ENCODE measurements at regions not wholly inside any gene's neighbourhood (a gene's known extent, or its start where the extent isn't known, plus 50 kb on each side); places are given as distances from the start of the nearest gene placed in this dataset.

- no peak overlapping the region for H3K4me3 ChIP-seq (ENCODE audit: low read depth, low read length)
- no peaks in the 10 kb centered on the region for H3K4me1 ChIP-seq (ENCODE audit: control insufficient read depth, insufficient read depth, low read length)
- ChIA-PET POLR2A (no interaction called here), CTCF (no interaction called here)
- H3K27ac ChIP-seq (ENCODE audit: extremely low read depth, low read depth, low read length): no peak overlapping the region
- no peaks in the 10 kb centered on the region for H3K36me3 ChIP-seq (ENCODE audit: control insufficient read depth in 2 of 2, insufficient read depth in 1 of 2, low read length in 2 of 2)
- H3K9me3 ChIP-seq (ENCODE audit: control insufficient read depth, insufficient read depth, low read depth, low read length): no peaks in the 10 kb centered on the region
- TF ChIP-seq SP2 (tag by site-specific recombination; IDR thresholded peaks at IDR 0.05) (no peak), FEZF1 (tag by site-specific recombination; IDR thresholded peaks at IDR 0.05) (no peak), ZNF354C (tag by site-specific recombination; IDR thresholded peaks at IDR 0.05; ENCODE audit: borderline replicate concordance, low read depth) (no peak), INSM2 (tag by site-specific recombination; IDR thresholded peaks at IDR 0.05) (no peak), ZNF560 (tag by site-specific recombination; IDR thresholded peaks at IDR 0.05; ENCODE audit: borderline replicate concordance) (no peak), ZIC2 (tag by site-specific recombination; IDR thresholded peaks at IDR 0.05) (no peak), ZNF658 (tag by site-specific recombination; IDR thresholded peaks at IDR 0.05) (no peak), BCL11B (tag by site-specific recombination; IDR thresholded peaks at IDR 0.05; ENCODE audit: low read depth) (no peak)
- TF ChIP-seq, protein P1, sequence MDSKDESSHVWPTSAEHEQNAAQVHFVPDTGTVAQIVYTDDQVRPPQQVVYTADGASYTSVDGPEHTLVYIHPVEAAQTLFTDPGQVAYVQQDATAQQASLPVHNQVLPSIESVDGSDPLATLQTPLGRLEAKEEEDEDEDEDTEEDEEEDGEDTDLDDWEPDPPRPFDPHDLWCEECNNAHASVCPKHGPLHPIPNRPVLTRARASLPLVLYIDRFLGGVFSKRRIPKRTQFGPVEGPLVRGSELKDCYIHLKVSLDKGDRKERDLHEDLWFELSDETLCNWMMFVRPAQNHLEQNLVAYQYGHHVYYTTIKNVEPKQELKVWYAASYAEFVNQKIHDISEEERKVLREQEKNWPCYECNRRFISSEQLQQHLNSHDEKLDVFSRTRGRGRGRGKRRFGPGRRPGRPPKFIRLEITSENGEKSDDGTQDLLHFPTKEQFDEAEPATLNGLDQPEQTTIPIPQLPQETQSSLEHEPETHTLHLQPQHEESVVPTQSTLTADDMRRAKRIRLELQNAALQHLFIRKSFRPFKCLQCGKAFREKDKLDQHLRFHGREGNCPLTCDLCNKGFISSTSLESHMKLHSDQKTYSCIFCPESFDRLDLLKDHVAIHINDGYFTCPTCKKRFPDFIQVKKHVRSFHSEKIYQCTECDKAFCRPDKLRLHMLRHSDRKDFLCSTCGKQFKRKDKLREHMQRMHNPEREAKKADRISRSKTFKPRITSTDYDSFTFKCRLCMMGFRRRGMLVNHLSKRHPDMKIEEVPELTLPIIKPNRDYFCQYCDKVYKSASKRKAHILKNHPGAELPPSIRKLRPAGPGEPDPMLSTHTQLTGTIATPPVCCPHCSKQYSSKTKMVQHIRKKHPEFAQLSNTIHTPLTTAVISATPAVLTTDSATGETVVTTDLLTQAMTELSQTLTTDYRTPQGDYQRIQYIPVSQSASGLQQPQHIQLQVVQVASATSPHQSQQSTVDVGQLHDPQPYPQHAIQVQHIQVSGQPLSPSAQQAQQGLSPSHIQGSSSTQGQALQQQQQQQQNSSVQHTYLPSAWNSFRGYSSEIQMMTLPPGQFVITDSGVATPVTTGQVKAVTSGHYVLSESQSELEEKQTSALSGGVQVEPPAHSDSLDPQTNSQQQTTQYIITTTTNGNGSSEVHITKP (tag by site-specific recombination; IDR thresholded peaks at IDR 0.05): no peak
Observed at GRCh38 chr4:13711233-13711785, 83.8 kb upstream of the BOD1L1 start.

GRCh38 chr4:13721894-13722293, 94.4 kb upstream of the BOD1L1 start:
- POLR2A ChIA-PET: no interaction called here
- no peaks in the 10 kb centered on the region for H3K36me3 ChIP-seq (ENCODE audit: control insufficient read depth in 2 of 2, insufficient read depth in 1 of 2, low read length in 2 of 2)
- no peaks in the 10 kb centered on the region for H3K9me3 ChIP-seq (ENCODE audit: control insufficient read depth, insufficient read depth, low read depth, low read length)
- TF ChIP-seq ZNF133 (tag by site-specific recombination; IDR thresholded peaks at IDR 0.05) (no peak), ZNF544 (tag by site-specific recombination; IDR thresholded peaks at IDR 0.05) (no peak), ZNF560 (tag by site-specific recombination; IDR thresholded peaks at IDR 0.05; ENCODE audit: borderline replicate concordance) (no peak), ZNF37A (tag by site-specific recombination; IDR thresholded peaks at IDR 0.05) (no peak), ZNF48 (tag by site-specific recombination; IDR thresholded peaks at IDR 0.05) (no peak), ZNF510 (tag by site-specific recombination; IDR thresholded peaks at IDR 0.05; ENCODE audit: insufficient replicate concordance) (no peak)
- TF ChIP-seq, protein P2, sequence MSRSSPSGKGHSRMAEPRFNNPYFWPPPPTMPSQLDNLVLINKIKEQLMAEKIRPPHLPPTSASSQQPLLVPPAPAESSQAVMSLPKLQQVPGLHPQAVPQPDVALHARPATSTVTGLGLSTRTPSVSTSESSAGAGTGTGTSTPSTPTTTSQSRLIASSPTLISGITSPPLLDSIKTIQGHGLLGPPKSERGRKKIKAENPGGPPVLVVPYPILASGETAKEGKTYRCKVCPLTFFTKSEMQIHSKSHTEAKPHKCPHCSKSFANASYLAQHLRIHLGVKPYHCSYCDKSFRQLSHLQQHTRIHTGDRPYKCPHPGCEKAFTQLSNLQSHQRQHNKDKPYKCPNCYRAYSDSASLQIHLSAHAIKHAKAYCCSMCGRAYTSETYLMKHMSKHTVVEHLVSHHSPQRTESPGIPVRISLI (tag by site-specific recombination; IDR thresholded peaks at IDR 0.05): no peak
- TF ChIP-seq, protein P3, sequence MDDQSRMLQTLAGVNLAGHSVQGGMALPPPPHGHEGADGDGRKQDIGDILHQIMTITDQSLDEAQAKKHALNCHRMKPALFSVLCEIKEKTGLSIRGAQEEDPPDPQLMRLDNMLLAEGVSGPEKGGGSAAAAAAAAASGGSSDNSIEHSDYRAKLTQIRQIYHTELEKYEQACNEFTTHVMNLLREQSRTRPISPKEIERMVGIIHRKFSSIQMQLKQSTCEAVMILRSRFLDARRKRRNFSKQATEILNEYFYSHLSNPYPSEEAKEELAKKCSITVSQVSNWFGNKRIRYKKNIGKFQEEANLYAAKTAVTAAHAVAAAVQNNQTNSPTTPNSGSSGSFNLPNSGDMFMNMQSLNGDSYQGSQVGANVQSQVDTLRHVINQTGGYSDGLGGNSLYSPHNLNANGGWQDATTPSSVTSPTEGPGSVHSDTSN (CRISPR knock-in tag; IDR thresholded peaks at IDR 0.05): no peak
- H3K27ac ChIP-seq (ENCODE audit: extremely low read depth, low read depth, low read length): no peak overlapping the region
- CTCF ChIA-PET: no interaction called here
- no peaks in the 10 kb centered on the region for H3K4me1 ChIP-seq (ENCODE audit: control insufficient read depth, insufficient read depth, low read length)
- H3K4me3 ChIP-seq (ENCODE audit: low read depth, low read length): no peak overlapping the region

All from HEK293 (cell line).